NCI-H2029 (cell line): ENCODE measurements at regions not wholly inside any gene's neighbourhood (a gene's known extent, or its start where the extent isn't known, plus 50 kb on each side); places are given as distances from the start of the nearest gene placed in this dataset.

Source experiments
- DNase-seq: peaks from one replicate; lab custom pipeline; 2025; lab: John Stamatoyannopoulos, UW

GRCh38 chr6:150651808-150652470 lies 52.3 kb downstream of the PLEKHG1 start:
- DNase-seq = no peak

- no peak for DNase-seq
Observed at GRCh38 chr6:150652848-150653613, 53.3 kb downstream of the PLEKHG1 start.

GRCh38 chr6:150654608-150655007 lies 54.9 kb downstream of the PLEKHG1 start:
- DNase-seq = no peak

- no peak for DNase-seq
Observed at GRCh38 chr6:150656156-150656555, 56.5 kb downstream of the PLEKHG1 start.

GRCh38 chr6:150658421-150658820 lies 58.7 kb downstream of the PLEKHG1 start:
- no peak for DNase-seq

DNA sequence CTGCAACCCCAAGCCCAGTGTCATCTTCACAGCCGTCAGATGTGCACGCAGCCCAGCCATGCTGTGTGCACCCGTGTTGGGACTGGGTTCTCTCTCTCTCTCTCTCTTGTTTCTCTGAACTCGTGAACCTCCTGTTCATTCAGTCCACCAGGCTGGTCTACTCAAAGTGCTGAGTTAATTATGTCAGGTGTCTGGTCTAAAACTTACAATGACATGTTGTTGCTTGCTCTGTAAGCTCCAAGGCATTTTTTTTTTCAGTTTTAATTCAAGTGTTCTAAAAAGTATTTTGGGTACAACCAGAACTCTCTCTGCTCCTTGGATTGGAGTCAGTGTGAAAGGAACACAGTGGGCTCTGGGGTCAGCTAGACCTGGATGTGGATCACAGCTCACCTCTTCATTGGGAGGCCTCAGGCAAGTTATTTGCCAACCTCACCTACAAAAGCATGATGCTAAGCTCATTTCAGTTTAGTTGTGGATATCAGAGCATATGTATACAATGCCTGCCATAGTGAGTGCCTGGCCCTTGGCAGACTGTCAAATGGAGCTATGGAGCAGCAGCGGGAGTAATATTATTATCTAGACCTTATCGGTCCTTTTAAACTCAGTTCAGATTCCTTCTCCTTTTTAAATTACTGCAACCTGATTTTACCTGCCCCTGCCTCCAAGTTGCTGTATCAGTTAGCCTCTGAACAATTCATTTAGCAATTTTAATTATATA lies 59.5 kb downstream of the PLEKHG1 start:
- no peak for DNase-seq

GRCh38 chr6:150661216-150662007 lies 61.7 kb downstream of the PLEKHG1 start:
- no peak for DNase-seq

GRCh38 chr6:150662814-150663213 lies 63.1 kb downstream of the PLEKHG1 start:
- no peak for DNase-seq

GRCh38 chr6:150664091-150664490 lies 64.4 kb downstream of the PLEKHG1 start:
- no peak for DNase-seq

DNA sequence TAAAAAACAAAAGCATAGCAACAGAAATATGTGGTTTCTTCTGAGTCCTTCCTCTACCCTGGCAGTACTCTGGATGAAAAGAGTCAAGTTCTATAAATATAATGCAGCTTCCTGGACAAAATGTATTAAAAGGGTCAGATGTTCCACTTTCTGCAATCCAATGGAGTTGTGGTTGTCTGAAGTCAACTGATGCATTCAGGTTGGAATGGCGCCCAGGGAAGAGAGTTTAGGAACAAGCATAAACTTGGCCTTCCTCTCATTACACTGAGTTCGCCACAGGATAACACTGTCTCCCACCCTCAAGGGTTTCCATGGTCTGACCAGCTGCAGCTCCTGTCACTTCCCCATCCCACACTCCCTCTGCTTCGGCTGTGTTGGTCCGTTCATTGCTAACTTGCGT lies 66.4 kb downstream of the PLEKHG1 start:
- DNase-seq = no peak

GRCh38 chr6:150667359-150667758 lies 67.7 kb downstream of the PLEKHG1 start:
- no peak for DNase-seq

DNA sequence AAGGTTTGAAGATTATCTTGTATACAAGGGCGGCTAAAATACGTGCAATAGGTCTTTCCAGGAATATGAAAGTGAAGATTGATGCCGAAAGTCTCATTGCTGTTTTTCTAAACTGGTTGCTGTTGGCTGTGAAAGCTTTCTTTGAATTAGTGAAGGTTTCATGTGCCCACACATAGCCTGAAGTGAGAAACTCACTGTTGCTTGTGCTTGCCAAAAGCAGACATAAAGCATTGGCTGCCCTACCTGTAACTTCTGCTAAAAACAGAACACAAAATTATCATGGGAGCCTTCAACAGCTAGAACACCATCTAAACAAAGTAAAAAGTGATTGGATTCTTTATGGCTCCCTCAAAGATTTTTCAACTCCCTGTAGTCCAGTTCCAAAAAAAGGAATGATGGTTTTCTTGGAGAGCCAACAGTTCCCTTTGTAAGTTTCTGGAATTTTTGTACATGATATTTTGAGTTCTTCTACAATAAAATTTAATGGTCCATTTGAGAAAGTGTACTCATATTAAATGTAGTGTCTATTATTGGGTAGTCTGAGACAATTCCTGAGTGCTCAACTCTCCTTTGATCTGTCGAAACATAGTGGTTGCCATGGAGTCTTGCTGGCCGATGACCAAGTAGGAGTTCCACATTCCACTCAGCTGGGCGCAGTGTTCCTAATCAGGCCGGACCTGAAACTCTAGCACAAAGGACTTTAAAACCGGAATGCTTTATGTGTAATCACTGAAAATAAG lies 68.5 kb downstream of the PLEKHG1 start:
- no peak for DNase-seq

DNA sequence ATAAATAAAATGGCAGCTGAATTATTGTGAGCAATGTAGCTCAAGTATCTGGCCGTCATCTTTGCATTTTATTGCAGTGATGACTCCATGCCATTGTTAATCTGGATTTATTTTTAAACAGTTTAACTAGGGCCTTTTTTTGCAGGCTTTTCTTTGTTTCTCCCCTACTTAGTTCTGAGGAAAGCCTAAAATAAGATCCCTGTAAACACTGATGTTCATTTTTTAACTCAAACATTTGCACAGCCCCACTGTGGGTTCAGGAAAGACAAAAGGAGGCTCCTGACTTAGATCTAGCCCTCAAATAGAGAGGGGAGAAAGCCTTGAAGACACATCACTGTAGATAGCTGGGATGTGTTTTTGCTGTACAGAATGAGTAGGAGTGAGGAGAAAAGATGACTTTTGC lies 69.2 kb downstream of the PLEKHG1 start:
- DNase-seq = no peak

- no peak for DNase-seq
Observed at GRCh38 chr6:150670311-150670710, 70.6 kb downstream of the PLEKHG1 start.

DNA sequence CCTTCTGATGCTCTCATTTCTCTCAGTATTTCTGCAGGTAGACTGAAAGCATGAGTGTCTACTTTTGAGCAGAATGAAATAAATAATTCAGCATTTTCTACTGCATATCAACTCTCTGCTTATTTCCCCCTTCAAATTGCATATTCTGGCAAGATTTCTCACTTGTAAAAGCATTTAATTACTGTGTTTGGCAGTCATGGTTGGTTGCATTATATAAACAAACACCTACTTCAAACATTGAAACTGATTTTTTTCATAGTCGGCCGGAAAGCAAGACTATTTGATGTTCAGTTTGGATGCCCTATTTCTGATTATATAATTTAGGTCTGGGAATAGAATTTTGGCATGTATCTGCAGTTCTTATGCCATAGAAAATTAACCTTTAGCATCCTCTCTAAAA lies 73.1 kb downstream of the PLEKHG1 start:
- DNase-seq = no peak

DNA sequence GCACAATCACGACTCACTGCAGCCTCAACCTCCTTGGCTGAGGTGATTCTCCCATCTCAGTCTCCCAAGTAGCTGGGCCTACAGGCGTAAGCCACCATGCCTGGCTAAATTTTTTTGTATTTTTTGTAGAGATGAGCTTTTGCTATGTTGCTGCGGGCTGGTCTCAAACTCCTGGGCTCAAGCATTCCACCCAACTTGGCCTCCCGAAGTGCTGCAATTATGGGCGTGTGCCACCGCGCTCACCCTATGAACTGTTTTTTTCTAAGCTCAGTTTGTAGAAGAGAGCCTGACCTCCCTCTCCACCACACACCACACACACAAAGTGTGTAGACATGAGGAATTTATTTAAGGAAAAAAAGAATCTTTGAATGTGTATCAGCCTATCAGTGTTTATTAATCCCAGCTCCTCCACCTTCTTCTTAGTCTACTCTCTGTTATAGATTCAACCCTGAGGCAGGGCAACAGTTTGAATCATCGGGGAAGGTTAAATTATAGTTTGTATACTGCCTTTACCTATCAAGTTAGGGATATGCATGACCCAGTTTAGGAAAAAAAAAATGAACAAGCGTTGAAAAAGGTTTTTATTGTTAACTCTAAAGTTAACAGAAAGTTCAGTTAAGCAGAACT lies 74.1 kb downstream of the PLEKHG1 start:
- no peak for DNase-seq

GRCh38 chr6:150676344-150676743 lies 76.7 kb downstream of the PLEKHG1 start:
- no peak for DNase-seq

- DNase-seq = no peak
Observed at GRCh38 chr6:150676772-150677171, 77.1 kb downstream of the PLEKHG1 start.

- DNase-seq = no peak
Observed at GRCh38 chr6:150680510-150680909, 80.8 kb downstream of the PLEKHG1 start.

DNA sequence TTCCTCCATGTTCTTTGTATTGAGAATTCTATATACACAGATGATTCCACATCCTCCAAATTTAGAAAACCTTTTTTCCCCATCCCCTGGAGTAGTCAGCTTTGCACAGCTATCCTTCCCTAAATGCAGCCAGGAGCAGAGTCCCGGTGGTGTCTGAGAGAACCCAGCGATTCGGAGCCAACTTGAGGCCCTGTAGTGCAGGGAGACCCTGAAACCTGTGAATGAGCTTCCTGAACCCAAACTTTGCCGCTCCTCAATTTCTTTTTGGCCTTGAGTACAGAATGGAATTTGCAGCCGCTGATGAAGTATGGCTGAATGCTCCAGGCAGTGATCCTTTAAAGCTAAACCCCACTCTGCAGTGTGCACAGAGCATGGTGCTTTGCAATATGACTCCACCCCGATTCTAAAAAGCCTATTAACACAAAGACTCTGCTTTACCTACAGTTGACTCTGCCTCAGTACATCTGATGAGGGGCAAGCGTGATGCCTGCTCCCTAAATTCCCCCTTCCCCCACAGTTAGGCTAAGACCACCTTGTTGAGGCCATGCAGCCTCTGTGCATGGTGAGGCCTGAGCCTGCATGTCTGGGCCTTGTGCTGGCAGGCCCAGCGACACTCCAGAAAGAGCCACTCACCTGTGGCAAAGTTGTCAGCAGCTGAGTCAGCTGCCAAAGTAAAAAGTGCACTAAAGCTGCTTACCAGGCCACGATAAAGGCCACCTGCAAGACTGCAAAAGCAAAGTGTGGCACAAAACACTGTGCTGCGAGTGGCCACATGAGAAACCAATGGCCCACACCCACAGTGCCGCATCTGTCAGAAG lies 82.1 kb downstream of the PLEKHG1 start:
- no peak for DNase-seq
